PC-9 (cell line): ENCODE measurements at regions not wholly inside any gene's neighbourhood (a gene's known extent, or its start where the extent isn't known, plus 50 kb on each side); places are given as distances from the start of the nearest gene placed in this dataset.

Source experiments
- BruUV-seq: library from RNA; stranded (reverse); fragments of 400-500 nt; replicated peaks from 2 replicates; lab custom pipeline; 2021; lab: Mats Ljungman, UMichigan
- CTCF ChIA-PET: fragments of 300-600 bp; sonication (Branson Sonifier 250); formaldehyde crosslinking; loops from one replicate; lab custom pipeline; 2022; ENCODE audit warnings: antibody characterized with exemption; lab: Charles Lee
- POLR2A ChIA-PET: fragments of 300-600 bp; sonication (Branson Sonifier 250); formaldehyde crosslinking; loops from one replicate; lab custom pipeline; 2022; ENCODE audit warnings: antibody characterized with exemption; ENCODE audit not compliant: unreplicated experiment; lab: Charles Lee
- DNase-seq, 2 experiments: peaks; one replicate each; pipeline versions ENCODE4 v3.0.0 to v3.0.0-alpha.2; 2015 to 2022; ENCODE audit warnings: mixed read lengths in 1 of 2
- H2AFZ ChIP-seq: fragments of 200-600 bp; sonication (generic); 2 replicates; pipeline ENCODE4 v1.8.1; 2017; ENCODE audit warnings: antibody characterized with exemption
- H3F3A ChIP-seq: fragments of 200-600 bp; sonication (generic); 2 replicates; pipeline ENCODE4 v1.8.1; 2017; ENCODE audit warnings: antibody characterized with exemption, mild to moderate bottlenecking, low read depth; ENCODE audit not compliant: insufficient read depth
- H3K27ac ChIP-seq: fragments of 200-600 bp; sonication (generic); 2 replicates; pipeline ENCODE4 v1.6.1; 2016; ENCODE audit warnings: mixed run types
- H3K27me3 ChIP-seq: fragments of 200-600 bp; sonication (generic); 2 replicates; pipeline ENCODE4 v1.6.1; 2016; ENCODE audit warnings: low read depth, mixed run types; ENCODE audit not compliant: insufficient read depth
- H3K36me3 ChIP-seq: fragments of 200-600 bp; sonication (generic); 2 replicates; pipeline ENCODE4 v1.6.1; 2016; ENCODE audit warnings: low read depth, mixed run types
- H3K4me1 ChIP-seq: fragments of 200-600 bp; sonication (generic); replicated peaks from 2 replicates; pipeline ENCODE4 v1.6.1; 2016; ENCODE audit warnings: mixed run types; ENCODE audit not compliant: insufficient read depth
- H3K4me2 ChIP-seq: fragments of 200-600 bp; sonication (generic); 2 replicates; pipeline ENCODE4 v1.6.1; 2017; ENCODE audit warnings: mixed run types
- H3K4me3 ChIP-seq: fragments of 200-600 bp; sonication (generic); 2 replicates; pipeline ENCODE4 v1.6.1; 2016; ENCODE audit warnings: mixed run types
- H3K79me2 ChIP-seq: fragments of 200-600 bp; sonication (generic); 2 replicates; pipeline ENCODE4 v1.6.1; 2017; ENCODE audit warnings: low read depth, mixed run types
- H3K9me2 ChIP-seq: fragments of 200-600 bp; sonication (generic); 2 replicates; pipeline ENCODE4 v1.8.1; 2017; ENCODE audit warnings: mild to moderate bottlenecking; ENCODE audit not compliant: insufficient read depth
- H3K9me3 ChIP-seq: fragments of 200-600 bp; sonication (generic); 2 replicates; pipeline ENCODE4 v1.8.1; 2016; ENCODE audit warnings: low read depth; ENCODE audit not compliant: insufficient read depth
- H4K20me1 ChIP-seq: fragments of 200-600 bp; sonication (generic); 2 replicates; pipeline ENCODE4 v1.8.1; 2017; ENCODE audit not compliant: insufficient read depth
- CTCF ChIP-seq: fragments of 200-600 bp; sonication (generic); conservative IDR thresholded peaks from 2 replicates; pipeline ENCODE4 v1.6.1; 2017; ENCODE audit warnings: mixed run types, antibody characterized with exemption, mild to moderate bottlenecking, moderate library complexity
- EZH2 ChIP-seq: fragments of 200-600 bp; sonication (generic); IDR thresholded peaks from 2 replicates; pipeline ENCODE4 v1.8.0; 2017; ENCODE audit warnings: antibody characterized with exemption, low read depth
- intact Hi-C: fragments of 100-400 bp; cut with micrococcal nuclease; formaldehyde crosslinking; loops from one replicate; pipeline ENCODE4 v1.10.0; 2022; ENCODE audit not compliant: unreplicated experiment

GRCh38 chr10:52540479-52540984 lies 226.5 kb downstream of the DKK1 start:
- intact Hi-C loops = no loop called here
- POLR2A ChIA-PET = no interaction called here

GRCh38 chr10:52541006-52541473 lies 227.0 kb downstream of the DKK1 start:
- Histone ChIP-seq H3K4me2 (no peak overlapping the region), H2AFZ (no peak overlapping the region)

More at GRCh38 chr10:52540479-52540984, 226.5 kb downstream of the DKK1 start:
- Histone ChIP-seq H3F3A (no peaks in the 10 kb centered on the region), H3K27ac (no peak overlapping the region), H3K27me3 (no peaks in the 10 kb centered on the region), H3K4me2 (no peak overlapping the region), H3K79me2 (no peaks in the 10 kb centered on the region), H3K9me2 (no peaks in the 10 kb centered on the region), H4K20me1 (no peaks in the 10 kb centered on the region), H2AFZ (no peak overlapping the region), H3K4me3 (no peak overlapping the region), H3K4me1 (peaks cover 9% of the 10 kb centered on the region), H3K9me3 (0 out of 2 replicates have a peak, but pooled peaks cover 4% of the 10 kb centered on the region), H3K36me3 (no peaks in the 10 kb centered on the region)
- BruUV-seq = no TSS peak
- CTCF ChIA-PET = interaction anchor here (1.0 kb wide), 1 partner anchor 26 kb away, joined by 4 read pairs; no protein-coding TSS in a partner anchor
- TF ChIP-seq CTCF (no peak), EZH2 (no peak)
- no peak for DNase-seq

GRCh38 chr10:52542906-52543305 lies 228.8 kb downstream of the DKK1 start:
- Histone ChIP-seq H3K27ac (no peak overlapping the region), H3K4me2 (no peak overlapping the region), H3K9me2 (no peaks in the 10 kb centered on the region), H3K36me3 (no peaks in the 10 kb centered on the region), H3K79me2 (no peaks in the 10 kb centered on the region), H3F3A (no peaks in the 10 kb centered on the region), H3K4me1 (peaks cover 9% of the 10 kb centered on the region), H3K4me3 (no peak overlapping the region), H3K9me3 (0 out of 2 replicates have a peak, but pooled peaks cover 8% of the 10 kb centered on the region), H3K27me3 (no peaks in the 10 kb centered on the region), H2AFZ (no peak overlapping the region), H4K20me1 (no peaks in the 10 kb centered on the region)
- no peak for TF ChIP-seq CTCF
- TF ChIP-seq EZH2 = no peak
- POLR2A ChIA-PET = no interaction called here
- intact Hi-C loops = no loop called here
- BruUV-seq = no TSS peak
- CTCF ChIA-PET = no interaction called here
- no peak for DNase-seq

More at GRCh38 chr10:52541006-52541473, 227.0 kb downstream of the DKK1 start:
- Histone ChIP-seq H3K79me2 (no peaks in the 10 kb centered on the region), H3K9me2 (no peaks in the 10 kb centered on the region), H3K4me1 (peaks cover 9% of the 10 kb centered on the region), H3K9me3 (0 out of 2 replicates have a peak, but pooled peaks cover 4% of the 10 kb centered on the region), H3K27ac (no peak overlapping the region), H4K20me1 (no peaks in the 10 kb centered on the region), H3F3A (no peaks in the 10 kb centered on the region), H3K4me3 (no peak overlapping the region), H3K27me3 (no peaks in the 10 kb centered on the region), H3K36me3 (no peaks in the 10 kb centered on the region)
- TF ChIP-seq EZH2 = no peak
- TF ChIP-seq CTCF = no peak
- DNase-seq = peak in 1 of 2 experiments; percentile 17
- ChIA-PET POLR2A (interaction anchor here (0.6 kb wide), 2 partner anchors 15 to 26 kb away, joined by 4 read pairs; no protein-coding TSS in a partner anchor), CTCF (interaction anchor here (1.0 kb wide), 1 partner anchor 26 kb away, joined by 4 read pairs; no protein-coding TSS in a partner anchor)
- BruUV-seq = no TSS peak
- intact Hi-C loops = no loop called here
